Esophagus muscularis mucosa (tissue), 4 donors: ENCODE measurements at regions not wholly inside any gene's neighbourhood (a gene's known extent, or its start where the extent isn't known, plus 50 kb on each side); places are given as distances from the start of the nearest gene placed in this dataset.

ENCODE experiments used
- DNase-seq: peaks from one replicate; pipeline ENCODE4 v3.0.0-alpha.2; 2017; ENCODE audit errors: extremely low spot score
- H3K27ac ChIP-seq, 4 donors: fragments of 200-600 bp; sonication (generic); replicated peaks in 1 of 4; 1 replicate in 3 of 4; 2 replicates in 1 of 4; pipeline ENCODE4 v1.5.1; 2016 to 2019; ENCODE audit warnings: mild to moderate bottlenecking in 1 of 4
- H3K27me3 ChIP-seq, 4 donors: fragments of 200-600 bp; sonication (generic); one replicate each; pipeline versions ENCODE4 v1.5.1 to v1.6.0; 2016 to 2019
- H3K36me3 ChIP-seq, 4 donors: fragments of 200-600 bp; sonication (generic); one replicate each; pipeline ENCODE4 v1.5.1; 2016 to 2019
- H3K4me1 ChIP-seq, 4 donors: fragments of 200-600 bp; sonication (generic); one replicate each; pipeline ENCODE4 v1.5.1; 2016 to 2019
- H3K4me3 ChIP-seq, 4 donors: fragments of 200-600 bp; sonication (generic); 1 replicate in 2 of 4; 2 replicates in 2 of 4; pipeline ENCODE4 v1.5.1; 2016 to 2019; ENCODE audit warnings: mild to moderate bottlenecking in 4 of 4, moderate library complexity in 1 of 4
- H3K9me3 ChIP-seq, 4 donors: fragments of 200-600 bp; sonication (generic); 1 replicate in 3 of 4; 2 replicates in 1 of 4; pipeline ENCODE4 v1.5.1; 2016 to 2019
- CTCF ChIP-seq, 3 experiments: fragments of 200-600 bp in 2 of 3; fragments of 450-650 bp in 1 of 3; sonication (generic) in 2 of 3; IDR thresholded peaks; one replicate each; pipeline ENCODE4 v1.5.1; 2017 to 2019; ENCODE audit warnings: antibody characterized with exemption in 3 of 3, mild to moderate bottlenecking in 2 of 3, moderate library complexity in 1 of 3
- EP300 ChIP-seq: sonication (generic); formaldehyde crosslinking; IDR thresholded peaks from one replicate; pipeline ENCODE4 v1.6.1; 2017; ENCODE audit warnings: antibody characterized with exemption
- POLR2A ChIP-seq: fragments of 450-650 bp; IDR thresholded peaks from one replicate; pipeline ENCODE4 v1.6.1; 2017; ENCODE audit warnings: antibody characterized with exemption, moderate library complexity, mild to moderate bottlenecking, low read depth
- POLR2AphosphoS5 ChIP-seq, 2 donors: sonication (generic); formaldehyde crosslinking; IDR thresholded peaks; one replicate each; pipeline ENCODE4 v1.6.1; 2017; ENCODE audit warnings: antibody characterized with exemption in 2 of 2
- WGBS: methylation state at CpG from one replicate; pipeline ENCODE4 v1.1.5; 2018; 5-methylcytosine and 5-hydroxymethylcytosine counted together
- intact Hi-C: fragments of 100-400 bp; cut with DNase I; formaldehyde crosslinking; loops from one replicate; pipeline ENCODE4 v1.15.1; 2023

- Histone ChIP-seq H3K36me3 (no peaks in the 10 kb centered on the region), H3K27me3 (no peaks in the 10 kb centered on the region), H3K27ac (no peak overlapping the region), H3K4me1 (peaks cover 4 to 55% (median 34%) of the 10 kb centered on the region in 4 donors), H3K9me3 (no peaks in the 10 kb centered on the region), H3K4me3 (no peak overlapping the region)
- 76% methylated on average over 4 of the region's 4 CpGs for WGBS
- no peak for TF ChIP-seq POLR2AphosphoS5 (IDR thresholded peaks at IDR 0.05)
- TF ChIP-seq CTCF (IDR thresholded peaks at IDR 0.05) = no peak
- TF ChIP-seq EP300 = no peak
- TF ChIP-seq POLR2A = no peak
- intact Hi-C loops = no loop called here
- DNase-seq = no peak
These were observed 138.4 kb upstream of the SLIT3 start for GRCh38 chr5:169439362-169439761.

DNA sequence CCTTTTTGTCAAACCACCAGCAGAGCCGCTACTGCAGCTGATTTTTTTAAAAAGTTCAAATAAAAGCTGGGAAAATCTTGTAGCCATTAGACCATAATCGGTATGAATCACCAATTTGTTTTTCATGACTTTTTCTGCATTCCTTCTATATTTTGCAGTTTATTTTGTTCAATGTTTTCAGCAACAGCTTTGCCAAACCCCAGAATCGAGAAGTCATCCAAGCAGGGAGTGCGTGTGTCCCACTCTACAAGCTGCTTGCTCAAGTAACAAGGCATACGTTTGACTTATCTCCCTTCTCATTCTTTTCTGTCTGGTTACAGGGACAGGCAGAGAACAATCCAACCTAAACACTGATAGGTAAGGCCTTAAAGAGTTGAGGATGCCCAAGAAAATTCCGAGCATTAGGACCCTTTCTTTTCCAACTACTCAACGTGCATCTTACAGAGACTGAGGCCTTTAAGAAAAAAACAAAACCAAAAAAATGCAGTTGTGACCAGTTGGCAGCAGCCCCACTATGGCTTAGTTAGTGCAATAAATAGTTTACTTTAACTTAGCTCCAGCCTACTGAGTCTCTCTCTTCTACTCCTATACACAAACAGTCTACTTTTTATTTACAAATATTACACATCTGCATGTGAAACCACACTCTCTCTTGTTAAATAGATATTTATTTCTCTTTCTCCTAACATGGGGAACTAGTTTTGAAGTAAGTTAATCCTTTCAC lies 134.7 kb upstream of the SLIT3 start:
- Histone ChIP-seq H3K27me3 (no peaks in the 10 kb centered on the region), H3K27ac (no peak overlapping the region), H3K4me3 (no peak overlapping the region), H3K9me3 (no peaks in the 10 kb centered on the region), H3K4me1 (peaks cover 0 to 26% (median 7%) of the 10 kb centered on the region in 4 donors), H3K36me3 (no peaks in the 10 kb centered on the region)
- no peak for DNase-seq
- intact Hi-C loops = no loop called here
- 73% methylated on average over 7 of the region's 7 CpGs for WGBS
- no peak for TF ChIP-seq CTCF (IDR thresholded peaks at IDR 0.05)
- TF ChIP-seq EP300 = no peak
- no peak for TF ChIP-seq POLR2AphosphoS5 (IDR thresholded peaks at IDR 0.05)
- TF ChIP-seq POLR2A = no peak

DNA sequence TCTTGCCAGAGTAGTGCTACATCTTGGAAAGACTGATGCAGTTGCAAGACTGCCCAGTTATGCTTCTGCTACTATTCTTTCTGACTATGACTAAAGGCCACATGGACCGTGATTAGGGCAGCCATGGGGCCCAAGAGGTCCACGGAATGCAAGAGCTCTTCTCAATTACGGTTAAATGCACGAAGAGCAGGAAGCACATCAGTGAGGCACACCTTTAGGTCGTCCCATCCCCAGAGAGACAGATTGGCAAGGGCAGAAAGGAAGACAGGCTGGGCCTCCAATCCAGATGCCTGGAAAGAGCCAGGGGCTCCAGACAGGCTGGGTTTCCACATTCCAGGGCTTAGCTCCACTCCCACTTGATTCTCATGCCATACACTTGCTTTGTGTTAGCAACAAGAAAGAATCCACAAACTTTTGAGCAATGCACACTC lies 132.3 kb upstream of the SLIT3 start:
- H3K27ac ChIP-seq = no peak overlapping the region
- peaks cover 0 to 19% (median 11%) of the 10 kb centered on the region in 4 donors for H3K4me1 ChIP-seq
- DNase-seq = no peak
- H3K9me3 ChIP-seq = no peaks in the 10 kb centered on the region
- 64% methylated on average over 5 of the region's 5 CpGs for WGBS
- H3K4me3 ChIP-seq = no peak overlapping the region
- intact Hi-C loops = no loop called here
- H3K27me3 ChIP-seq = no peaks in the 10 kb centered on the region
- H3K36me3 ChIP-seq = no peaks in the 10 kb centered on the region
- TF ChIP-seq EP300 = no peak
- TF ChIP-seq POLR2AphosphoS5 (IDR thresholded peaks at IDR 0.05) = no peak
- TF ChIP-seq POLR2A = no peak
- no peak for TF ChIP-seq CTCF (IDR thresholded peaks at IDR 0.05)

DNA sequence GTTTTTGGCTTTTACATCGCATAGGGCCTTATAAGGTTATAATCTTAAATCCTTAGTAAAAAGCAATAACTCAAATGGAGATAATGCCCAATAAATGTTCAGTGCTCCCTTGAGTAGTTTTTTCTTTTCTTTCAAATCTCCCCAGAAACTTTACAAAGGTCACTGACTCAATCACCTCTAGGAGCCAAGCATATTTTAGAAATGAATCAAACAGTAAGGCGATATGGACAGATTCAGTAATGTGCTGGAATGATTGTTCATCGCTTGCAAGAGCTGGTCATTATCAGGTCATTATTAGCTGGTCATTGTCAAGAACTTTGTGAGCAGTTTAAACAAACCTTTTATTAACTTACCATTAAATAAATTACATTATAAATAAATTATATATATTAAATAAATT lies 130.4 kb upstream of the SLIT3 start:
- H3K36me3 ChIP-seq = no peaks in the 10 kb centered on the region
- WGBS = 91% methylated on average over 3 of the region's 3 CpGs
- H3K4me1 ChIP-seq = peaks cover 0 to 16% (median 11%) of the 10 kb centered on the region in 4 donors
- H3K9me3 ChIP-seq = no peaks in the 10 kb centered on the region
- no peaks in the 10 kb centered on the region for H3K27me3 ChIP-seq
- TF ChIP-seq CTCF (IDR thresholded peaks at IDR 0.05) (no peak), POLR2AphosphoS5 (IDR thresholded peaks at IDR 0.05) (no peak), POLR2A (no peak), EP300 (no peak)
- DNase-seq = no peak
- no peak overlapping the region for H3K4me3 ChIP-seq
- intact Hi-C loops = no loop called here
- no peak overlapping the region for H3K27ac ChIP-seq

DNA sequence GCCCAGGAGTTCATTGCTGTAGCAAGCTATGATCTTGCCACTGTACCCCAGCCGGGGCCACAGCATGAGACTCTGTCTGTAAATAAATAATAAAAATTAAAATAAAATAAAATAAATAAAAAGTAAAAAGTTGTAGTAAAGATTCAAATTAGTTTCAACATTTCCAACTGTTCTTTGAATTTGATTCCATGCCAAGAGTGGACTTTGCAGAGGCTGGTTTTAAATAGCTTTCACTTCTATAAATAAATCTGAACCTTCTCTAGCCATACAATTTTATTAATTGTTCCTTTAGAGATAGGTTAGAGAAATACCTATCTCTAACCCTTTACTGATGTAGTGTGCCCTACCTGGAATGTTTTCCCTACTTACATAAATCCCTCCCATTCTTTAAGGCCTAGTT lies 129.7 kb upstream of the SLIT3 start:
- H3K9me3 ChIP-seq = no peaks in the 10 kb centered on the region
- H3K27me3 ChIP-seq = no peaks in the 10 kb centered on the region
- no peak overlapping the region for H3K27ac ChIP-seq
- 80% methylated on average over 1 of the region's 1 CpG for WGBS
- no peak overlapping the region for H3K4me3 ChIP-seq
- no peak for TF ChIP-seq EP300
- no peak for TF ChIP-seq CTCF (IDR thresholded peaks at IDR 0.05)
- no peak for TF ChIP-seq POLR2A
- TF ChIP-seq POLR2AphosphoS5 (IDR thresholded peaks at IDR 0.05) = no peak
- H3K36me3 ChIP-seq = no peaks in the 10 kb centered on the region
- peaks cover 0 to 15% (median 8%) of the 10 kb centered on the region in 4 donors for H3K4me1 ChIP-seq
- DNase-seq = no peak
- intact Hi-C loops = no loop called here
